Tibial nerve (tissue), 4 donors: ENCODE measurements at regions not wholly inside any gene's neighbourhood (a gene's known extent, or its start where the extent isn't known, plus 50 kb on each side); places are given as distances from the start of the nearest gene placed in this dataset.

Experiments
- CTCF ChIP-seq, 5 experiments: fragments of 200-600 bp in 3 of 5; fragments of 450-650 bp in 2 of 5; sonication (generic) in 3 of 5; IDR thresholded peaks; one replicate each; pipeline ENCODE4 v1.5.1; 2016 to 2019; ENCODE audit warnings: antibody characterized with exemption in 5 of 5, mild to moderate bottlenecking in 3 of 5, moderate library complexity in 2 of 5
- EP300 ChIP-seq, 2 donors: sonication (generic); formaldehyde crosslinking; IDR thresholded peaks; one replicate each; pipeline ENCODE4 v1.6.1; 2017; ENCODE audit warnings: antibody characterized with exemption in 2 of 2, mild to moderate bottlenecking in 1 of 2
- POLR2A ChIP-seq, 2 donors: fragments of 450-650 bp; IDR thresholded peaks; one replicate each; pipeline ENCODE4 v1.6.1; 2017; ENCODE audit warnings: antibody characterized with exemption in 2 of 2, mild to moderate bottlenecking in 2 of 2, moderate library complexity in 2 of 2

GRCh38 chr4:178937130-178937529 lies 1494.9 kb upstream of the AGA start:
- TF ChIP-seq CTCF (IDR thresholded peaks at IDR 0.05) (no peak), EP300 (IDR thresholded peaks at IDR 0.05) (no peak), POLR2A (IDR thresholded peaks at IDR 0.05) (no peak)
